Liver (tissue), 8 donors: ENCODE measurements at regions not wholly inside any gene's neighbourhood (a gene's known extent, or its start where the extent isn't known, plus 50 kb on each side); places are given as distances from the start of the nearest gene placed in this dataset.

ENCODE experiments used
- DNase-seq: peaks from one replicate; pipeline ENCODE4 v3.0.0-alpha.2; 2017; ENCODE audit warnings: low spot score
- H3K27ac ChIP-seq, 2 donors: one replicate each; pipeline ENCODE4 v1.7.0; 2013; ENCODE audit warnings: inconsistent platforms in 2 of 2, low read length in 2 of 2, control low read depth in 1 of 2, low read depth in 1 of 2, mild to moderate bottlenecking in 1 of 2
- H3K27me3 ChIP-seq, 4 donors: one replicate each; pipeline versions ENCODE4 v1.6.1 to v1.7.0; 2013; ENCODE audit warnings: low read length in 3 of 4, inconsistent platforms in 1 of 4, mild to moderate bottlenecking in 1 of 4, moderate library complexity in 1 of 4; ENCODE audit not compliant: control insufficient read depth in 4 of 4, insufficient read depth in 4 of 4
- H3K36me3 ChIP-seq, 4 donors: one replicate each; pipeline versions ENCODE4 v1.6.1 to v1.7.0; 2013; ENCODE audit warnings: low read length in 3 of 4, mild to moderate bottlenecking in 3 of 4, low read depth in 1 of 4, moderate library complexity in 1 of 4; ENCODE audit not compliant: control insufficient read depth in 4 of 4, insufficient read depth in 3 of 4
- H3K4me1 ChIP-seq, 4 donors: one replicate each; pipeline versions ENCODE4 v1.6.1 to v1.7.0; 2013; ENCODE audit warnings: low read length in 3 of 4, mild to moderate bottlenecking in 3 of 4, moderate library complexity in 1 of 4; ENCODE audit not compliant: control insufficient read depth in 4 of 4, insufficient read depth in 4 of 4
- H3K4me3 ChIP-seq, 3 donors: one replicate each; pipeline versions ENCODE4 v1.6.1 to v1.7.0; 2013; ENCODE audit warnings: low read length in 3 of 3, control low read depth in 1 of 3, low read depth in 1 of 3, mild to moderate bottlenecking in 1 of 3
- H3K9ac ChIP-seq, 2 donors: one replicate each; pipeline ENCODE4 v1.7.0; 2013; ENCODE audit warnings: low read length in 2 of 2, mild to moderate bottlenecking in 2 of 2, moderate library complexity in 2 of 2, control low read depth in 1 of 2, low read depth in 1 of 2
- H3K9me3 ChIP-seq, 4 donors: one replicate each; pipeline versions ENCODE4 v1.6.1 to v1.7.0; 2013; ENCODE audit warnings: low read length in 3 of 4; ENCODE audit not compliant: control insufficient read depth in 4 of 4
- ATF3 ChIP-seq: IDR thresholded peaks from 2 replicates; pipeline ENCODE4 v1.6.1; 2016; ENCODE audit warnings: antibody characterized with exemption
- CTCF ChIP-seq: fragments of 150-350 bp; IDR thresholded peaks from 2 replicates; pipeline ENCODE4 v1.5.1; 2017; ENCODE audit warnings: improper control_type of control experiment, low read depth, low read length; ENCODE audit not compliant: missing input control
- EGR1 ChIP-seq, 2 donors: IDR thresholded peaks; 2 replicates each; pipeline ENCODE4 v1.6.1; 2016 to 2018; ENCODE audit warnings: antibody characterized with exemption in 2 of 2, low read depth in 2 of 2
- FOXA1 ChIP-seq: IDR thresholded peaks from 2 replicates; pipeline ENCODE4 v1.6.1; 2016; ENCODE audit warnings: antibody characterized with exemption
- FOXA2 ChIP-seq: IDR thresholded peaks from 2 replicates; pipeline ENCODE4 v1.6.1; 2016; ENCODE audit warnings: antibody characterized with exemption
- GABPA ChIP-seq, 2 donors: IDR thresholded peaks in 1 of 2; conservative IDR thresholded peaks in 1 of 2; 2 replicates each; pipeline ENCODE4 v1.6.1; 2016; ENCODE audit warnings: antibody characterized with exemption in 2 of 2, mild to moderate bottlenecking in 1 of 2, moderate library complexity in 1 of 2
- HNF4A ChIP-seq, 2 donors: conservative IDR thresholded peaks; 2 replicates each; pipeline ENCODE4 v1.6.1; 2016; ENCODE audit warnings: antibody characterized with exemption in 2 of 2, mild to moderate bottlenecking in 2 of 2
- HNF4G ChIP-seq: IDR thresholded peaks from 2 replicates; pipeline ENCODE4 v1.6.1; 2016; ENCODE audit warnings: antibody characterized with exemption
- JUND ChIP-seq, 2 donors: IDR thresholded peaks; 2 replicates each; pipeline ENCODE4 v1.6.1; 2016; ENCODE audit warnings: antibody characterized with exemption in 2 of 2
- MAX ChIP-seq: IDR thresholded peaks from 2 replicates; pipeline ENCODE4 v1.6.1; 2016; ENCODE audit warnings: antibody characterized with exemption
- NR2F2 ChIP-seq: IDR thresholded peaks from 2 replicates; pipeline ENCODE4 v1.6.1; 2016; ENCODE audit warnings: antibody characterized with exemption
- RAD21 ChIP-seq, 2 donors: IDR thresholded peaks; 2 replicates each; pipeline ENCODE4 v1.6.1; 2016; ENCODE audit warnings: antibody characterized with exemption in 2 of 2, mild to moderate bottlenecking in 2 of 2
- REST ChIP-seq: IDR thresholded peaks from 2 replicates; pipeline ENCODE4 v1.6.1; 2016; ENCODE audit warnings: antibody characterized with exemption, mild to moderate bottlenecking
- RXRA ChIP-seq, 2 donors: IDR thresholded peaks; 2 replicates each; pipeline ENCODE4 v1.6.1; 2017 to 2018; ENCODE audit warnings: antibody characterized with exemption in 2 of 2, mild to moderate bottlenecking in 1 of 2
- SP1 ChIP-seq: IDR thresholded peaks from 2 replicates; pipeline ENCODE4 v1.6.1; 2018; ENCODE audit warnings: antibody characterized with exemption, mild to moderate bottlenecking
- TAF1 ChIP-seq: conservative IDR thresholded peaks from 2 replicates; pipeline ENCODE4 v1.6.1; 2016; ENCODE audit warnings: antibody characterized with exemption, mild to moderate bottlenecking
- YY1 ChIP-seq: IDR thresholded peaks from 2 replicates; pipeline ENCODE4 v1.6.1; 2016; ENCODE audit warnings: antibody characterized with exemption, mild to moderate bottlenecking
- ZBTB33 ChIP-seq: IDR thresholded peaks from 2 replicates; pipeline ENCODE4 v1.6.1; 2016; ENCODE audit warnings: antibody characterized with exemption
- WGBS: extraction: QIAGEN DNeasy Blood & Tissue Kit; methylation state at CpG from one replicate; pipeline ENCODE4 v1.1.7; 2013; 5-methylcytosine and 5-hydroxymethylcytosine counted together
- donor health status: healthy.
- donor health status: healthy.
- donor health status: healthy.
- donor health status: healthy.
- donor health status: healthy.

GRCh38 chr4:178632415-178632814 is 1190.2 kb upstream of the AGA start:
- Histone ChIP-seq H3K27me3 (no peaks in the 10 kb centered on the region), H3K27ac (no peak overlapping the region), H3K9ac (no peak overlapping the region), H3K4me3 (no peak overlapping the region), H3K36me3 (no peaks in the 10 kb centered on the region), H3K9me3 (peaks cover 0 to 1% (median 0%) of the 10 kb centered on the region in 4 donors), H3K4me1 (no peaks in the 10 kb centered on the region)
- 88% methylated on average over 1 of the region's 1 CpG for WGBS
- TF ChIP-seq SP1: no peak
- no peak for TF ChIP-seq ATF3
- no peak for TF ChIP-seq GABPA (IDR thresholded peaks at IDR 0.05 in 1 of 2, conservative IDR thresholded peaks at IDR 0.05 in 1 of 2)
- TF ChIP-seq TAF1: no peak
- TF ChIP-seq MAX: no peak
- no peak for TF ChIP-seq ZBTB33
- no peak for TF ChIP-seq RXRA (IDR thresholded peaks at IDR 0.05)
- no peak for TF ChIP-seq FOXA1
- TF ChIP-seq NR2F2: no peak
- TF ChIP-seq JUND (IDR thresholded peaks at IDR 0.05): no peak
- TF ChIP-seq EGR1 (IDR thresholded peaks at IDR 0.05; ENCODE audit: low read depth in 2 of 2): no peak
- no peak for TF ChIP-seq HNF4G
- TF ChIP-seq CTCF: no peak
- no peak for TF ChIP-seq REST
- DNase-seq: no peak

- H3K9ac ChIP-seq: no peak overlapping the region
- H3K27me3 ChIP-seq: no peaks in the 10 kb centered on the region
- no peaks in the 10 kb centered on the region for H3K36me3 ChIP-seq
- no peak for DNase-seq
- WGBS: 67% methylated on average over 1 of the region's 1 CpG
- H3K27ac ChIP-seq: no peak overlapping the region
- TF ChIP-seq HNF4A (conservative IDR thresholded peaks at IDR 0.05) (no peak), JUND (IDR thresholded peaks at IDR 0.05) (no peak), GABPA (IDR thresholded peaks at IDR 0.05 in 1 of 2, conservative IDR thresholded peaks at IDR 0.05 in 1 of 2) (no peak), YY1 (no peak), EGR1 (IDR thresholded peaks at IDR 0.05; ENCODE audit: low read depth in 2 of 2) (no peak), ATF3 (no peak), HNF4G (no peak), CTCF (peak; percentile 21), FOXA2 (no peak), RAD21 (IDR thresholded peaks at IDR 0.05) (peak; percentile 25 to 64), REST (no peak), SP1 (no peak)
- no peaks in the 10 kb centered on the region for H3K4me1 ChIP-seq
- no peak overlapping the region for H3K4me3 ChIP-seq
- no peaks in the 10 kb centered on the region for H3K9me3 ChIP-seq
Measured at GRCh38 chr4:178633263-178633662, 1191.0 kb upstream of the AGA start.
